HG02623 (cell line): ENCODE measurements at regions not wholly inside any gene's neighbourhood (a gene's known extent, or its start where the extent isn't known, plus 50 kb on each side); places are given as distances from the start of the nearest gene placed in this dataset.

Experiments used
- ATAC-seq: cut with Tn5 transposase; IDR thresholded peaks from one replicate; pipeline ENCODE4 v1.9.1; 2021; ENCODE audit warnings: moderate library complexity; ENCODE audit not compliant: unreplicated experiment

DNA sequence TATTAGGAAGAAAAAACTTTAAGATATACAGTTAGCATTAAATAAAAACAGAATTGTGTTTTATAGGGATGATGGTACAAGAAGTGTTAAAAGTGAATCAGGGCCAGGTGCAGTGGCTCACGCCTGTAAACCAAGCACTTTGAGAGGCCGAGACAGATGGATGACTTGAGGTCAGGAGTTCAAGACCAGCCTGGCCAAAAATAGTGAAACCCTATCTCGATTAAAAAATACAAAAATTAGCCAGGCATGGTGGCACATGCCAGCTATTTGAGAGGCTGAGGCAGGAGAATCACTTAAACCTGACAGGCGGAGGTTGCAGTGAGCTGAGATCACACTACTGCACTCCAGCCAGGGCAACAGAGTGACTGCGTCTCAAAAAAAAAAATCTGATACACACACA lies 282.9 kb upstream of the ATP10B start:
- ATAC-seq, result no peak

DNA sequence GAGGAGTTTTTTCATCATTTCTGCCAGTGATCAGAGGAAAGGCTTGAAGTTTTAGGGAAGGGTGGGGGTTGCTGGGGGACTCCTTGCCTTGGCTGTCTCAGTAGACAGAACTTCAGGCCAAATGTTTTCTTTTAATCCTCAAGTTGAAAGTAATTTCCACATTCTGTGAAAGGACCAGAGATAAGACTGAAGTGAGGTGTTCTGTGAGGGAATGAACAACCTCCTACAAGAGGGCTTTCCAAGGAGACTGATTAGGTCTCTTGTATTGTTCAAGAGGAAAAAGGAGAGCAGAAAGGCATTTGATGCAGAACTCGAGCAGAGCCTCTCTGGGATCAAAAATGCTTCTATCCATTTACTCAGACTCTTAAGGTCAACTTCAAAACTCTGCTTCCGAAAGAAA lies 282.1 kb upstream of the ATP10B start:
- ATAC-seq, result no peak

DNA sequence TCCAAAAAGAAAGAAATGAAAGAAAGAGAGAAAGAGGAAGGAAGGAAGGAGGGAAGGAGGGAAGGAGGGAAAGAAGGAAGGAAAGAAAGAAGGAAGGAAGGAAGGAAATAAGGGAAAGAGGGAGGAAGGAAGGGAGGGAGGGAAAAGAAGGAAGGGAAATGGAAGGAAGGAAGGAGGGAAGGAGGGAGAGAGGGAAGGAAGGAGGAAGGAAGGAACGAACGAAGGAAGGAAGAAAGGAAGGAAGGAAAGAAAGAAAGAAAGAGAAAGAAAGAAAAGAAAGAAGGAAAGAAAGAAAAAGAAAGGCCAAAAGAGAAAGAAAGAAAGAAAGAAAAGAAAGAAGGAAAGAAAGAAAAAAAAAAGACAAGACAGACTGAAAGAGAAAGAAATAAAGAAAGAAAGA lies 263.9 kb upstream of the ATP10B start:
- ATAC-seq, result no peak

DNA sequence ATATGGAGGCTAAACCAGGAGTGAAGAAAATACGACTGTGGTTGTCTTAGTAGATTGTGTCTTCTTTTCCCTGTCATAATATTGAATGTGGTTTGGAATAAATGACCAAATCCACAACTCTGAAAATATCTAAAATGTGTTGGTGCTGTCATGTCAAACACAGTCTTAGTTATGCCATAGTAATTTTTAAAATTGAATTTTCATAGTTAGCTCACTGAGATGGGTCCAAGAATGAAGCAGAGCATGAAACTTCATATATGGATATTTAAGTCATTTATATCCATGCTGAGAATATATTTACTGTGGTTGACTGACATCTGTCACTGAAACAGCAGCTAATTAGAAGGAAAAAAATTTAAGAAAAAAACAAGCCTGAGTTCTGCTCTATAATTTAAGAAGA lies 260.4 kb upstream of the ATP10B start:
- no peak for ATAC-seq

DNA sequence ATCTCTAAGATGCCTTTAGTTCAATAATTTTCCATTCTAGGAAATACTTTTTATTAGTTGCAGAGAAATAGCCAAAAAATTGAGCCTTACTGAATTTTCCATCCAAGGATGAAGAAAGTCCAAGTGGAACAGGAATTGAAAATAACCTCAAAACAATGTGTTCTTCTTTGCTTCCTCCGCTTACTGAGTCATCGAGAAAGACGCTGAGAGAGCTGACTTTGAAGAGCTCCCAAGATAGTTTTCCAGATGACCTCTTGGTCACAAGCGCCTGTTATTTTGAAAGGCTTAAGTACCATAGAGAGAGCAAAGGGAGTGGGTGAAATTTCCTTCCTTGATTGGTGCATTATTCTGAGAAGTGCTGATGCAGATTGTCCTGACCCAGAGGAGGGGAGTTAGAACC lies 253.5 kb upstream of the ATP10B start:
- ATAC-seq, result no peak

DNA sequence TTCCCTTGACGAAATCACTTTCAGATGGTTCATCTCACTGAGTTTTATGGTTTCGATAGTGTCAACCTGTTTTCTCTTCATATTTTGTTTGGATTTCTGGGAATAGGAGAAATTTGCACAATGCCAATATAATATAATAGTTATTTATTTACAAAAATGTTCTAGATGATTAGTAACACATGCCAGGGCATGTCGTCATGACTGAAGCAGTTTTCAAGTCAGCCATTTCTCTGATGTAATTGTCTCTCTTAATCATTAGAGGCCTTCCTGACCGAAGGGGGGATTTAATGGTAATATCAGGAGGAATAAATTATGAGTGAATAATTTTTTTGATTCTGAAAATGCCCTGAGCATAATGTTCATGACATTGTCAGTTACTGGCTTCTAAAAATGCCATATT lies 246.5 kb upstream of the ATP10B start:
- ATAC-seq, result no peak

DNA sequence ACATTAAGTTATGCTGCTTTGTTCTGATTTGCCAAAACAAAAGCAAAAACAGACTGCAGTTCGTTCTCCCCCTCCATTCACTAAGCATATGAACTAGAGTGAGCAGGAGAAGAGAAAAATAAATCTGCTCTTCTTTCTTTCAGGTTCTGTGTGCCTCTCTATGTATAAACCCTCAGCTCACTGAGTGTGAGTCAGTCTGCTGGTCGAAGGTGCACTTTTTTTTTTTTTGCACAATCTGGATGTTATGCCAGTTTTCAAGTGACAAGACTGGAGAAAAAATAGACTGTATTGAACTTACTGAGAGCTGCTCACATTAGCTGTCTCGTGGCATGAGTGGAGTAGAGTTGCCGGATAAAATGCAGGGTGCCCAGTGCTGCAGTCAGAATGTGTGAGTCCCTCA lies 244.6 kb upstream of the ATP10B start:
- no peak for ATAC-seq

DNA sequence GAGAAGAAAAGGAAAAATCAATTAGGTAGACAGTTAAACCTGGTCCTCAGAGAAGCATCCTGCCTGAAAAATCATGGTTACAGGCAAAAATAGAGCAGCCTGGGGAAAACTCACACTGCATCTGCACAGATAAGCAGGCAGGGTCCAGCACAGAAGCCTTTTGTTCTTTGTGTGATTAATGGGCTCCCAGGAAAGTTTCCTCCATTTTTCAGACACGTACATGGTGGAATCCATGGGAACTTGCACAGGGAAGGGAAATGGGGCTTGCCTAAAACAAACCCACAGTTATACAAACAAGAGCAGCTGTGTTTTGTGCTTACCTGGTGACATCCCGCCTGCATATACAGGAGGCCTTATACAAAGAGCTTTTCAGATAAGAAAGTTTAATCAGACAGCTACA lies 243.9 kb upstream of the ATP10B start:
- ATAC-seq, result no peak

DNA sequence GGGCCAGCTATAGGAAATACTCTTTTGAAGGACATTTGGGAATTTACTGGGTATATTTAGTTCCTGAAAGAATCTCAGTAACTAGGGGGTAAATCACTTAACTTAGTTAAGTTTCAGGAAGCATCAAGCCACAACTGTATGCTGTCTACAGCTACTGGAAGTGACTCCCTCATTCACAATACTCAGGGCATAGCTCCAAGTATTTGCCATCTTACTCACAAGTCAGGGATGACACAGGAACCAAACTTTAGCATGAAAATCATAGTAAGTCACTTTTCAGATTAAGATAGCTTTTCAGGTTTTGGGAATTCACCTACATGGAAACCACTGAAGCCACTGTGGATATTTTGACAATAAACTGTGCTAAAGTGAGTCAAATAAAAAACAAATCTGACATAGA lies 242.4 kb upstream of the ATP10B start:
- ATAC-seq, result no peak

DNA sequence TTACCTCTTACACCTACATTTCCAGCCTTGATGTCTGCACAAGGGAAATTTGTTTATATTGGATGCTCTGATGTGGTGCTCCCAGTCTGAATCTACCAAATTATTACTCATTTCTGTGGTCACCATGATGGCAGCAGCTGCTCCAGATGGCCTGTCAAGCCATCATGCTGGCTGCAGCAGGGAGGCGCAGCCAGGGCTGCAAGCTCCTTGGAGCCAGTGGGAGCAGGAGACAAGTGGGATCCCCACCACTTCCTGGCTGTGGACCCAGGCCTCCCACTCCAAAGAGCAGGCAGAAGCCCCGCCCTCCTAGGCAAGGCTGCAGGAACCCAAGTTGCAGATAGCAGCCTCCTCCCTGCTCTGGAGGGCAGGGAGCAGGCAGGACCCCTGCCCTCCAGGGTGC lies 241.1 kb upstream of the ATP10B start:
- no peak for ATAC-seq

DNA sequence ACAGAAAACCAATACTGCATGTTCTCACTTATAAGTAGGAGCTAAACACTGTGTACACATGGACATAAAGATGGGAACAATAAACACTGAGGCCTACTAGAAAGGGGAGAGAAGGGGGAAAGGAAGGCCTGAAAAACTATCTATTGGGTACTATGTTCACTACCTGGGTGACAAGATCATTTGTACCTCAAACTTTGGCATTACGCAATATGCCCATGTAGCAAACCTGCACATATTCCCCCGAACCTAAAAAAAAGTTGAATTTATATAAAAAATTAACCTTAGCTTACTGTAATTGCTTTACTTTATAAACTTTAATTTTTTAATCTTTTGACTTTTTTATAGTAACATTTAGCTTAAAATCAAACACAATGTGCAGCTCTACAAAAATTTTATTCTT lies 237.6 kb upstream of the ATP10B start:
- no peak for ATAC-seq

DNA sequence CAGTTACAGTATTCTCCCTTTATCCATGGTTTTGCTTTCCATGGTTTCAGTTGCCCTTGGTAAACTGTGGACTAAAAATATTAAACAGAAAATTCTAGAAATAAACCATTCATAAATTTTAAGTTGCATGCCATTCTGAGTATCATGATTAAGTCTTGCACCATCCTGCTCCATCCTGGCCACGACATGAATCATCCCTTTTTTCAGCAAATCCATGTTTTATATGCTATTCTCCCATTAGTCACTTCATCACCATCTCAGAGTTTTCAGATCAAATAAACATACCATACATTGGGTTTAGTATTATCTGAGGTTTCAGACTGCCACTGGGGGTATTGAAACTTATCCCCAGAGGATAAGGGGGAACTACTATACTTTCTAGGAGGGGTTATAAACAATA lies 234.4 kb upstream of the ATP10B start:
- no peak for ATAC-seq

DNA sequence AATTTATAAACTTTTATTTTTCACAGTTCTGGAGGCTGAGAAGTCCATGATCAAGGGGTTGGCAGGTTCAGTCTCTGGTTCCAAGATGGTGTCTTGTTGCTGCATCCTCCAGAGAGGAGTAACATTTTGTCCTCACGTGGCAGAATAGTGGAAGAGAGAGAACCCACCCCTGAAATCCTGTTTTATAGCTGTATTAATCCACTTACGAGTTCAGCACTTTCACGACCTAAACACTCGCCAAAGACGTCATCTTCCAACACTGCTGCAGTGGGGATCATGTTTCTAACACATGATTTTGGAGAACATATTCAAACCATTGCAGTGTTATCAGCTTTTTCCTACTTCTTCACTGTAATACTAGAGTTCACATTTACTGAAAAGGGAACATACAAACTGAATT lies 233.0 kb upstream of the ATP10B start:
- ATAC-seq, result no peak

DNA sequence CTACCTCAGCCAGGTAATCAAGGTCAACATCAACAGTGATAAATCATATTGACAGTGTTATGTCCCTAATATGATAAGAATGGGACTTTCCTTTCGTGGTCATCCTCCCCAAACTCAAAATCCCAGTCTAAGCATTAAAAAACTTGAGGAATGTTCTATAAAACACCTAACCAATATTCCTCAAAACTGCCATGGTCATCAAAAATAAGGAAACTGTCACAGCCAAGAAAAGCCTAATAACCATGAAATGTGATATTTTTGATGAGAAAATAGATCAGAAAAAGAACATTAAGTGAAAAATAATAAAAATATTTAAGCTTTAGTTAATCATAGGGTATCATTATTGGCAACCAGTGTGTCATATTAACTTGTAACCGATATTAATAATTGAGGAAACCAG lies 232.1 kb upstream of the ATP10B start:
- no peak for ATAC-seq

DNA sequence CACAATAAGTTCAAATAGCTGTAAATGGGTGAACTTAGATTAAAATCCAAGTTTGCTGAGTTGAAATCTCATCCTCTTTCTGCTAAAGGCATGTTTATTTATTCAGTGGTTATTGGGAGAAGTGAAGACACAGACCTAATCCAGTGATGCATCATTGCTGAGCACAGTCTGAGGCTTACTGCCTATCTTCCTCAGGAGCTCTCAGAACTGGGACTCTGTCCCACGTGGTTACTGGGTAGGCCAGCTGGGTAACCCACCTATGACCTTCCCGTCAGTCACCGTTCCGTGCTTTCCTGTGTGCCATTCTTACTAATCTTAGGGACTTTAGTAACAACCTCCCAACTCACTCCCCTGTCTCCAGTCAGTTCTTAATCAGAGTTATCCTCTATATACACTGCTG lies 226.8 kb upstream of the ATP10B start:
- no peak for ATAC-seq

DNA sequence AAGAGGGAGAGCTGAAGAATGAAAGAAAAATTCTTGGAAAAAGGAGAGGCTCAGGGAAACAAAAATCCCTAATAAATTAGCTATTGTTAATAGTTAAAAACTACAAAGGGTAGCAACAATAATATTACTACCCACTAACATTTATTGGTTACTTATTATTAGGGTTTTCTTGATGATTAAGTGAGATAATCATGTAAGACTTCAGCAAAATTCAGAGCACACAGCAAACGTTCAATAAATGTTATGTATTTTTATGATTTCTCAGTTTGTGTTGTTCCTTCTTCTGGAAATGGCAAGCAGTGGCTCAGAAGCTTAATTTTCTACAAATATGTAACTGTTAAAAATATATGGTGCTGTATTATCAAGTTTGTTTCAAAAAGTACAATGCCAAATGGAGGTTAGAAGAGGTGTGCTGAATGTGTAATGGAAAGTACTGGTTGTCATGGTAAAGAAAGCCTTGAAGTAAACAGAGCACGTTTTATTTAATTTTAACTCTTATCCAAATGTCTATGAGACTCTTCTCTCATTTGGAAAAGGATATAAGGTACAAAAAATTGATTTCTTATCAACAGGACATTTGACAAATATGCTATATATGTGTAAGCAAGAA lies 226.0 kb upstream of the ATP10B start:
- ATAC-seq, result no peak

DNA sequence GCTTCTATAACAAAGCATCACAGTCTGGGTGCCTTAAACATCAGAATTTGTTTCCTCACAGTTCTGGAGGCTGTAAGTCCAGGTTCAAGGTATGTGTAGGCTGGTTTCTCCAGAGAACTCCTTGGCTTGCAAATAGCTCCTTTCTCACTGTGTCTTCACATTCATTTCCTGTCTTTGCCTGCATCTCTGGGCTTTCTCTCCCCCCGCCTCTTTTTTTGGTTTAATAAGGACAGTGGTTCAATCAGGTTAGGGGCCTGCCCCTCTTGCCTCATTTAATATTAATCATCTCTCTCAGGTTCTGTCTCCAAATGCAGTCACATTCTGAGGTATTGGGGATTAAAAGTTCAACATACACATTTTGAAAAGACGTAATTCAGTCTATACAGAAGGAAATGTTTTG lies 225.5 kb upstream of the ATP10B start:
- no peak for ATAC-seq

DNA sequence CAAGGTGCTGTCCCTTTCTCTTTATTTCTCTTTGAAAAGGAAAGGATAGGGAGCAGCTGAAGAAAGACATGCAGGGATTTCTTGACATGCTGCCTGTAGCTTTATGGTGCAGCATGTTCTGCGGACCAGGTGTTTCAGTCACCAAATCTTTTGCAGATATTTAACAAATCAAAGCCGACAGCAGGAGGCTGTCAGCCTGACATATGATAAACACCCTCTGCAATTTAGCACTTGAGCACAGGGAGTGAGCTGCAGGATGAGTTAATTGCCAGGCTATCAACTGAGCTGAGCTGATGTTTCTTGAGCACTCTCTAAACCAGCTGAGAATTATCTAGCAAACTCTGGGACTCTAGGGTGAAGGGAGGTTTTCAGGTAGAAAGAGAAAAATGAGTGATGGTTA lies 212.8 kb upstream of the ATP10B start:
- no peak for ATAC-seq

DNA sequence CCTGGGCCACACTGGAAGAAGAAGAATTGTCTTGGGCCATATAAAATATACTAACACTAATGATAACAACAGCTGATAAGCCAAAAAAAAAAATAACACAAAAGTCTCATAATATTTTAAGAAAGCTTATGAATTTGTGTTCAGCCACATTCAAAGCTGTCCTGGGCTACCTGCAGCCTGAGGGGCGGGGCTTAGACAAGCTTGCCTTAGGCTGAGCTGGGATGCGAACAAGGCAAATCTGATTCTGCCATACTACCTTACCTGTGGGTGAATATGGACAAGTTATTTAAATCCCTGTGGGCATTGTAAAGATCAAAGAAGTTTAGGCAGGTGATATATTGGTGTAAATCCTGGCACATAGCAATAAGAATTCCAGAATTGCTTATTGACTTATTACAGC lies 212.3 kb upstream of the ATP10B start:
- no peak for ATAC-seq

DNA sequence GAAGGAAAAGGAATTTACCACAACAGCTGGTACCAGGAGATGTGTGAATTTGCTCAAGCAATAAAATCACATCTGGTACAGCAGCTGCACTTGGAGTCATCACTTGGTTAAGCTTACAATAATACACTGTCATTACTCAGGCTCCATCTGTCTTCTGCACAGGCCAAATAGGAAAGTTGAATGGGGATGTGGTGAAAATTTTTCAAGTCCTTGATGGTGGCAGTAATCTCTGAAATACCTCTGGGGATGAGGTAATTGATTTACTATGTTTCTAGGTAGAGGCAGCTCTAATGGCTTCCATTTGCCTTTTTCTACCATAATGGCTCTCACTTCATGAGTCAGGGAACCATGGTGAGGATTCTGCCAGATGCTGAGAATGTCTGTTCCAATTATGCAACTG lies 206.8 kb upstream of the ATP10B start:
- ATAC-seq, result no peak

DNA sequence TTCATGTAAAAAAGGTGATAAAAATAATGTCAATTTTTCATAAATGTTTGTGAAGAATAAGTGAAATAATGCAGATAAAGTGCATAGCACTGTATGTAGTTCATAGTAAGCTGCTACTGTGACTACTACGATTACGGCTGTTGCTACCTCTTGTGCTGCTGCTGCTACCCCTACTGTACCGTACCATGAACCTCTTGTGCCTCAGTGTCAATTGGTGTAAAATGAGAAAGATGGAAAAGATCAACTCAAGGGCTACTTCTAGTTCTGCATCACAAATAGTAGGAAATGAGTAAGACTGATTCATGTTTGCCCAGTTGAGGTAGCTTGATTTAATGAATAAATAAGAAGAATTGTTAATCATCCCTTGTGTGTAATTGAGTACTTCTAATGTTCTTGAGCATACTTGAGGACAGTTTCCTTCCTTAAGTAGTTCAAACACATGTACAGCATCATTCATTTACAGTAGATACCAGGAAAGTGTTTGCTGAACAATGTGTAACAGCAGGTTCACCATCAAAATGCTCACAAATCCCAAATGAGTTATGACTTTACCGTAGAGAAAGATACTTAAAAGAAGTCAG lies 200.0 kb upstream of the ATP10B start:
- ATAC-seq, result no peak

DNA sequence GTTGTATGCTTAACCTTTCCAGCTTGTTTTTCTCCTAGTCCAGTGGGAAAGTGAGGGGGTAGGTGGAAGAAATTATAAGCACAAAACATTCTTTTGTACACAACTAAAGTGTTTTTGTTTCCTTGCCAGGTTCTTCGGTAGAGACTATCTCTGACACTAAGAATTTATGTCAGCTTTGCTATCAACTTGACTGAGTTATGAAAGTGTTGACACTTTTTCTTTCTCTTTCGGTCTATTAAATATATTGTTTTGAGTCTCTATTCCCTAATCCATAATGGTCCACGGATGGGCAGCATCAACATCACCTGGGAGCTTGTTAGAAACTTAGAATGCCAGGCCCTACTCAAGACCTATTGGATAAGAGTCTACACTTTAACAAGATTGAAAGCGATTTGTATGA lies 195.0 kb upstream of the ATP10B start:
- no peak for ATAC-seq

DNA sequence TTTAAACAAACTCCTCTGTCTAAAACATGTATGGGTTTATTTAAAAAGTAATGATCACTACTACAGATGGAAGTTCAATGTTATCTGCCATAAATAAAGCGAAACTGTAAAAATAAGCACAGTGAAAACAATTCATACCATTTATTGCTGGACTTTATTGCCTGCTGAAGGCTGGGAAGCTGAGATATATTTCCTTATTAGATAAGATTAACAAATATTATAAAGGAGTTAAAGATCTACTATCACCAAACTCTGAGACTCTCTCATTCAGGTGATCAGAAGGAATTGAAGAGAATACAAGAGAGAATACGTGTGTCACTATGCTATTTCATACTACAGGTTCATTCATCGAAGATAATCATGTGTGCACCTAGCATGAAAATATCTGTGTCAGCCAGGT lies 190.9 kb upstream of the ATP10B start:
- no peak for ATAC-seq
